Stimulated activated naive CD8-positive, alpha-beta T cell treated with anti-CD3 and anti-CD28 coated beads, Interleukin-15, amount 100 ng/mL, for 72 hours (primary cell): ENCODE measurements at regions not wholly inside any gene's neighbourhood (a gene's known extent, or its start where the extent isn't known, plus 50 kb on each side); places are given as distances from the start of the nearest gene placed in this dataset.

Source experiments
- ATAC-seq: fragments of 150-1000 bp; cut with Tn5 transposase; 2 replicates; pipeline ENCODE4 v1.10.0; 2021; ENCODE audit warnings: mild to moderate bottlenecking, moderate library complexity
- DNase-seq, 2 donors: peaks; one replicate each; pipeline ENCODE4 v3.0.0; 2021 to 2022
- H3K27ac Mint-ChIP-seq, 2 donors: one replicate each; pipeline ENCODE4 v1.8.0; 2022; ENCODE audit warnings: mild to moderate bottlenecking in 2 of 2, mixed read lengths in 2 of 2, moderate library complexity in 2 of 2
- H3K27me3 Mint-ChIP-seq: one replicate; pipeline ENCODE4 v1.8.0; 2022; ENCODE audit warnings: mixed read lengths
- H3K4me1 Mint-ChIP-seq: one replicate; pipeline ENCODE4 v1.8.0; 2022; ENCODE audit warnings: mild to moderate bottlenecking, mixed read lengths
- H3K4me3 Mint-ChIP-seq, 2 donors: one replicate each; pipeline ENCODE4 v1.8.0; 2022; ENCODE audit warnings: mild to moderate bottlenecking in 2 of 2, mixed read lengths in 2 of 2, moderate library complexity in 1 of 2
- H3K9me3 Mint-ChIP-seq, 2 donors: one replicate each; pipeline ENCODE4 v1.8.0; 2022; ENCODE audit warnings: mixed read lengths in 2 of 2

- H3K4me1 Mint-ChIP-seq: no peaks in the 10 kb centered on the region
- peaks cover 0 to 3% of the 10 kb centered on the region in 2 donors for H3K9me3 Mint-ChIP-seq
- H3K27ac Mint-ChIP-seq: no peak overlapping the region
- no peak overlapping the region for H3K4me3 Mint-ChIP-seq
- DNase-seq (no peak), ATAC-seq (no peak)
- H3K27me3 Mint-ChIP-seq: no peaks in the 10 kb centered on the region
Observed at GRCh38 chr13:47396915-47397314, 500.1 kb upstream of the HTR2A start.

GRCh38 chr13:47374741-47375140, 477.9 kb upstream of the HTR2A start:
- ATAC-seq (no peak), DNase-seq (no peak)
- no peaks in the 10 kb centered on the region for H3K4me1 Mint-ChIP-seq
- no peaks in the 10 kb centered on the region for H3K27me3 Mint-ChIP-seq
- no peak overlapping the region for H3K27ac Mint-ChIP-seq
- H3K9me3 Mint-ChIP-seq: peaks cover 0 to 4% of the 10 kb centered on the region in 2 donors
- H3K4me3 Mint-ChIP-seq: no peak overlapping the region

- ATAC-seq: no peak
- DNase-seq: no peak
Observed at GRCh38 chr13:47372751-47373150, 475.9 kb upstream of the HTR2A start.

GRCh38 chr13:47351798-47352197, 454.9 kb upstream of the HTR2A start:
- H3K27ac Mint-ChIP-seq: no peak overlapping the region
- no peak overlapping the region for H3K4me3 Mint-ChIP-seq
- no peaks in the 10 kb centered on the region for H3K4me1 Mint-ChIP-seq
- ATAC-seq (no peak), DNase-seq (no peak)
- H3K9me3 Mint-ChIP-seq: no peaks in the 10 kb centered on the region
- no peaks in the 10 kb centered on the region for H3K27me3 Mint-ChIP-seq

More at GRCh38 chr13:47372751-47373150, 475.9 kb upstream of the HTR2A start:
- H3K4me3 Mint-ChIP-seq: no peak overlapping the region
- H3K9me3 Mint-ChIP-seq: peaks cover 8 to 11% of the 10 kb centered on the region in 2 donors
- H3K27ac Mint-ChIP-seq: no peak overlapping the region
- no peaks in the 10 kb centered on the region for H3K4me1 Mint-ChIP-seq
- no peaks in the 10 kb centered on the region for H3K27me3 Mint-ChIP-seq

- Mint-ChIP-seq H3K27ac (no peak overlapping the region), H3K9me3 (no peaks in the 10 kb centered on the region), H3K27me3 (no peaks in the 10 kb centered on the region), H3K4me3 (no peak overlapping the region), H3K4me1 (no peaks in the 10 kb centered on the region)
- ATAC-seq (no peak), DNase-seq (no peak)
Observed at GRCh38 chr13:47350334-47351124, 453.7 kb upstream of the HTR2A start.

GRCh38 chr13:47349211-47349610, 452.4 kb upstream of the HTR2A start:
- Mint-ChIP-seq H3K27me3 (no peaks in the 10 kb centered on the region), H3K4me1 (no peaks in the 10 kb centered on the region)
- ATAC-seq: no peak

GRCh38 chr13:47337781-47338507, 441.1 kb upstream of the HTR2A start:
- no peaks in the 10 kb centered on the region for H3K4me1 Mint-ChIP-seq
- H3K27ac Mint-ChIP-seq: peak overlapping the region in 1 of 2 donors; percentile 91
- H3K27me3 Mint-ChIP-seq: no peaks in the 10 kb centered on the region
- peaks cover 13 to 14% of the 10 kb centered on the region in 2 donors for H3K9me3 Mint-ChIP-seq
- H3K4me3 Mint-ChIP-seq: no peak overlapping the region
- DNase-seq (no peak), ATAC-seq (no peak)

More at GRCh38 chr13:47349211-47349610, 452.4 kb upstream of the HTR2A start:
- peaks cover 0 to 5% of the 10 kb centered on the region in 2 donors for H3K9me3 Mint-ChIP-seq
- no peak overlapping the region for H3K4me3 Mint-ChIP-seq
- no peak for DNase-seq
- no peak overlapping the region for H3K27ac Mint-ChIP-seq

GRCh38 chr13:47334173-47334572, 437.3 kb upstream of the HTR2A start:
- ATAC-seq (no peak), DNase-seq (no peak)
- no peak overlapping the region for H3K27ac Mint-ChIP-seq
- H3K4me3 Mint-ChIP-seq: no peak overlapping the region
- no peaks in the 10 kb centered on the region for H3K4me1 Mint-ChIP-seq
- peaks cover 5% of the 10 kb centered on the region in 2 donors for H3K9me3 Mint-ChIP-seq
- no peaks in the 10 kb centered on the region for H3K27me3 Mint-ChIP-seq

- no peaks in the 10 kb centered on the region for H3K27me3 Mint-ChIP-seq
- DNase-seq (no peak), ATAC-seq (no peak)
- H3K4me3 Mint-ChIP-seq: no peak overlapping the region
- no peaks in the 10 kb centered on the region for H3K4me1 Mint-ChIP-seq
- H3K9me3 Mint-ChIP-seq: peaks cover 5% of the 10 kb centered on the region in 2 donors
- H3K27ac Mint-ChIP-seq: no peak overlapping the region
Observed at GRCh38 chr13:47332149-47332548, 435.3 kb upstream of the HTR2A start.

GRCh38 chr13:47330031-47330430, 433.2 kb upstream of the HTR2A start:
- Mint-ChIP-seq H3K27me3 (no peaks in the 10 kb centered on the region), H3K4me1 (no peaks in the 10 kb centered on the region), H3K4me3 (no peak overlapping the region), H3K9me3 (peaks cover 4 to 5% of the 10 kb centered on the region in 2 donors), H3K27ac (no peak overlapping the region)
- ATAC-seq (no peak), DNase-seq (no peak)

GRCh38 chr13:47327861-47328260, 431.0 kb upstream of the HTR2A start:
- Mint-ChIP-seq H3K4me3 (no peak overlapping the region), H3K27ac (no peak overlapping the region), H3K4me1 (no peaks in the 10 kb centered on the region), H3K9me3 (peaks cover 0 to 4% of the 10 kb centered on the region in 2 donors), H3K27me3 (no peaks in the 10 kb centered on the region)
- no peak for ATAC-seq
- DNase-seq: no peak

- ATAC-seq (no peak), DNase-seq (no peak)
- Mint-ChIP-seq H3K4me1 (no peaks in the 10 kb centered on the region), H3K9me3 (peaks cover 0 to 4% of the 10 kb centered on the region in 2 donors), H3K27me3 (no peaks in the 10 kb centered on the region), H3K27ac (no peak overlapping the region), H3K4me3 (no peak overlapping the region)
Observed at GRCh38 chr13:47326061-47326460, 429.2 kb upstream of the HTR2A start.

- Mint-ChIP-seq H3K4me1 (no peaks in the 10 kb centered on the region), H3K27ac (no peak overlapping the region), H3K27me3 (no peaks in the 10 kb centered on the region), H3K4me3 (no peak overlapping the region), H3K9me3 (peaks cover 0 to 5% of the 10 kb centered on the region in 2 donors)
- ATAC-seq (no peak), DNase-seq (no peak)
Observed at GRCh38 chr13:47317356-47317755, 420.5 kb upstream of the HTR2A start.

GRCh38 chr13:47310401-47310800, 413.5 kb upstream of the HTR2A start:
- Mint-ChIP-seq H3K4me1 (no peaks in the 10 kb centered on the region), H3K9me3 (peaks cover 0 to 18% of the 10 kb centered on the region in 2 donors), H3K27ac (no peak overlapping the region), H3K27me3 (no peaks in the 10 kb centered on the region), H3K4me3 (no peak overlapping the region)
- no peak for DNase-seq
- no peak for ATAC-seq

- Mint-ChIP-seq H3K27me3 (no peaks in the 10 kb centered on the region), H3K27ac (no peak overlapping the region)
Observed at GRCh38 chr13:47306991-47307390, 410.1 kb upstream of the HTR2A start.

GRCh38 chr13:47303626-47304025, 406.8 kb upstream of the HTR2A start:
- DNase-seq (no peak), ATAC-seq (no peak)
- Mint-ChIP-seq H3K4me1 (no peaks in the 10 kb centered on the region), H3K4me3 (no peak overlapping the region), H3K27me3 (no peaks in the 10 kb centered on the region), H3K9me3 (no peaks in the 10 kb centered on the region), H3K27ac (no peak overlapping the region)

More at GRCh38 chr13:47306991-47307390, 410.1 kb upstream of the HTR2A start:
- Mint-ChIP-seq H3K4me1 (no peaks in the 10 kb centered on the region), H3K9me3 (peaks cover 0 to 18% of the 10 kb centered on the region in 2 donors), H3K4me3 (no peak overlapping the region)
- ATAC-seq: no peak
- DNase-seq: no peak
